SK-N-MC (cell line): ENCODE measurements at regions not wholly inside any gene's neighbourhood (a gene's known extent, or its start where the extent isn't known, plus 50 kb on each side); places are given as distances from the start of the nearest gene placed in this dataset.

Experiments
- EZH2 ChIP-seq: fragments of 200-600 bp; sonication (generic); IDR thresholded peaks from one replicate; pipeline ENCODE4 v1.6.1; 2017; ENCODE audit warnings: antibody characterized with exemption
- FOXP2 ChIP-seq: optimal IDR thresholded peaks from 2 replicates; pipeline ENCODE3; 2011; ENCODE audit warnings: mild to moderate bottlenecking, moderate library complexity; ENCODE audit not compliant: insufficient read depth; ENCODE audit errors: extremely low read length, control extremely low read depth
- POLR2AphosphoS5 ChIP-seq: IDR thresholded peaks from 2 replicates; pipeline ENCODE4 v1.6.1; 2012; ENCODE audit warnings: mild to moderate bottlenecking, low read depth, low read length, borderline replicate concordance

- TF ChIP-seq EZH2 (no peak), POLR2AphosphoS5 (no peak), FOXP2 (no peak)
Observed at GRCh38 chr18:64800151-64800550, 651.3 kb upstream of the LINC00305 start.
